MM.1S (cell line): ENCODE measurements at regions not wholly inside any gene's neighbourhood (a gene's known extent, or its start where the extent isn't known, plus 50 kb on each side); places are given as distances from the start of the nearest gene placed in this dataset.

Source experiments
- DNase-seq: peaks from one replicate; pipeline ENCODE4 v3.0.0-alpha.2; 2015
- H2AFZ ChIP-seq: fragments of 300-600 bp; sonication (generic); 2 replicates; pipeline ENCODE4 v1.6.0; 2016; ENCODE audit warnings: antibody characterized with exemption, low read length
- H3F3A ChIP-seq: fragments of 300-600 bp; sonication (generic); 2 replicates; pipeline ENCODE4 v1.6.1; 2016; ENCODE audit warnings: mild to moderate bottlenecking, antibody characterized with exemption, low read length, moderate library complexity, mixed read lengths; ENCODE audit not compliant: insufficient read depth
- H3K27ac ChIP-seq: fragments of 300-600 bp; sonication (generic); 2 replicates; pipeline ENCODE4 v1.5.1; 2016; ENCODE audit warnings: mild to moderate bottlenecking, low read length
- H3K27me3 ChIP-seq: fragments of 300-600 bp; sonication (generic); replicated peaks from 2 replicates; pipeline ENCODE4 v1.6.0; 2016; ENCODE audit warnings: low read length; ENCODE audit not compliant: insufficient read depth
- H3K36me3 ChIP-seq: fragments of 300-600 bp; sonication (generic); replicated peaks from 2 replicates; pipeline ENCODE4 v1.6.1; 2016; ENCODE audit warnings: mild to moderate bottlenecking, low read length, mixed read lengths; ENCODE audit not compliant: insufficient read depth
- H3K4me1 ChIP-seq: fragments of 300-600 bp; sonication (generic); 2 replicates; pipeline ENCODE4 v1.6.1; 2016; ENCODE audit warnings: low read length, mixed read lengths
- H3K4me2 ChIP-seq: fragments of 300-600 bp; sonication (generic); 2 replicates; pipeline ENCODE4 v1.6.0; 2016; ENCODE audit warnings: low read depth, low read length
- H3K4me3 ChIP-seq: fragments of 300-600 bp; sonication (generic); 2 replicates; pipeline ENCODE4 v1.5.1; 2016; ENCODE audit warnings: low read length, mixed read lengths
- H3K79me2 ChIP-seq: fragments of 300-600 bp; sonication (generic); 2 replicates; pipeline ENCODE4 v1.6.1; 2016; ENCODE audit warnings: mixed run types, low read length, mixed read lengths
- H3K9ac ChIP-seq: fragments of 300-600 bp; sonication (generic); 2 replicates; pipeline ENCODE4 v1.6.1; 2016; ENCODE audit warnings: low read length, mixed read lengths
- H3K9me2 ChIP-seq: fragments of 300-600 bp; sonication (generic); replicated peaks from 2 replicates; pipeline ENCODE4 v1.6.1; 2016; ENCODE audit warnings: mild to moderate bottlenecking, low read length, mixed read lengths; ENCODE audit not compliant: insufficient read depth
- H3K9me3 ChIP-seq: fragments of 300-600 bp; sonication (generic); replicated peaks from 2 replicates; pipeline ENCODE4 v1.6.1; 2016; ENCODE audit warnings: mild to moderate bottlenecking, low read length, mixed read lengths; ENCODE audit not compliant: insufficient read depth
- H4K20me1 ChIP-seq: fragments of 300-600 bp; sonication (generic); 2 replicates; pipeline ENCODE4 v1.6.1; 2016; ENCODE audit warnings: mild to moderate bottlenecking, low read length, moderate library complexity, mixed read lengths; ENCODE audit not compliant: insufficient read depth
- EZH2 ChIP-seq: fragments of 300-600 bp; sonication (generic); optimal IDR thresholded peaks from 2 replicates; pipeline ENCODE3; 2017; ENCODE audit warnings: low read depth, mild to moderate bottlenecking, antibody characterized with exemption, low read length, mixed read lengths
- EZH2phosphoT487 ChIP-seq: fragments of 300-600 bp; sonication (generic); IDR thresholded peaks from 2 replicates; pipeline ENCODE4 v1.6.1; 2018; ENCODE audit warnings: antibody characterized with exemption, low read length
- TF ChIP-seq, protein P1 (sequence below): fragments of 300-600 bp; sonication (generic); IDR thresholded peaks from 2 replicates; pipeline ENCODE4 v1.5.1; 2016; ENCODE audit warnings: antibody characterized with exemption, low read length, mixed read lengths

GRCh38 chr12:66829660-66830325 lies 150.9 kb upstream of the GRIP1 start:
- DNase-seq: peak; percentile 76
- TF ChIP-seq EZH2: no peak
- no peak for TF ChIP-seq EZH2phosphoT487
- TF ChIP-seq, protein P1, sequence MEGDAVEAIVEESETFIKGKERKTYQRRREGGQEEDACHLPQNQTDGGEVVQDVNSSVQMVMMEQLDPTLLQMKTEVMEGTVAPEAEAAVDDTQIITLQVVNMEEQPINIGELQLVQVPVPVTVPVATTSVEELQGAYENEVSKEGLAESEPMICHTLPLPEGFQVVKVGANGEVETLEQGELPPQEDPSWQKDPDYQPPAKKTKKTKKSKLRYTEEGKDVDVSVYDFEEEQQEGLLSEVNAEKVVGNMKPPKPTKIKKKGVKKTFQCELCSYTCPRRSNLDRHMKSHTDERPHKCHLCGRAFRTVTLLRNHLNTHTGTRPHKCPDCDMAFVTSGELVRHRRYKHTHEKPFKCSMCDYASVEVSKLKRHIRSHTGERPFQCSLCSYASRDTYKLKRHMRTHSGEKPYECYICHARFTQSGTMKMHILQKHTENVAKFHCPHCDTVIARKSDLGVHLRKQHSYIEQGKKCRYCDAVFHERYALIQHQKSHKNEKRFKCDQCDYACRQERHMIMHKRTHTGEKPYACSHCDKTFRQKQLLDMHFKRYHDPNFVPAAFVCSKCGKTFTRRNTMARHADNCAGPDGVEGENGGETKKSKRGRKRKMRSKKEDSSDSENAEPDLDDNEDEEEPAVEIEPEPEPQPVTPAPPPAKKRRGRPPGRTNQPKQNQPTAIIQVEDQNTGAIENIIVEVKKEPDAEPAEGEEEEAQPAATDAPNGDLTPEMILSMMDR: no peak
- Histone ChIP-seq H3K27me3 (no peaks in the 10 kb centered on the region), H2AFZ (no peak overlapping the region), H4K20me1 (no peaks in the 10 kb centered on the region), H3K4me1 (peaks cover 29% of the 10 kb centered on the region), H3K4me3 (no peak overlapping the region), H3K9me3 (no peaks in the 10 kb centered on the region), H3F3A (no peaks in the 10 kb centered on the region), H3K27ac (no peak overlapping the region), H3K9ac (no peak overlapping the region), H3K4me2 (peak overlapping the region; percentile 11; the same call in 1 of the 2 replicates), H3K36me3 (no peaks in the 10 kb centered on the region), H3K9me2 (no peaks in the 10 kb centered on the region), H3K79me2 (no peaks in the 10 kb centered on the region)

DNA sequence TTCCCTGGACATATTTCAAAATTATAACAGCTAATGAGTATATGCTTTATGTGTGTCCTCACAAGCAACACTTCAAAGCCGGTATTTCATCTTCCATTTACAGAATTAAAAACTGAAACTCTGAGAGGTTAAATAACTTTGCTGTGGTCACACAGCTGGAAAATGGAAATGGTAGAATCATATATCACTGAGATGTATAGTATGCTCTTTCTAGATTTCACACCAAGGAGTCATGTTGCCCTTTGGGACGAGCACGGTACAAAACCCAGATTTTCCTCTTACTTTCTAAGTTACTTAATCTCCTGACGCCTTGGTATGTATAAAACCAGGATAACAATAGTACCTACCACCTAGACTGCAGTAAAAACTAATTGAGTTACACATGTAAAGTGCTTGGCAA lies 152.6 kb upstream of the GRIP1 start:
- H3K79me2 ChIP-seq: no peaks in the 10 kb centered on the region
- H3K27me3 ChIP-seq: no peaks in the 10 kb centered on the region
- peak overlapping the region; percentile 22; the same call in 1 of the 2 replicates for H3K4me2 ChIP-seq
- H3K4me3 ChIP-seq: no peak overlapping the region
- no peaks in the 10 kb centered on the region for H3K9me3 ChIP-seq
- no peaks in the 10 kb centered on the region for H3F3A ChIP-seq
- no peaks in the 10 kb centered on the region for H4K20me1 ChIP-seq
- H2AFZ ChIP-seq: no peak overlapping the region
- H3K9me2 ChIP-seq: no peaks in the 10 kb centered on the region
- H3K4me1 ChIP-seq: peaks cover 29% of the 10 kb centered on the region
- DNase-seq: peak; percentile 44
- no peak overlapping the region for H3K27ac ChIP-seq
- TF ChIP-seq EZH2: no peak
- TF ChIP-seq EZH2phosphoT487: no peak
- no peak overlapping the region for H3K9ac ChIP-seq
- no peaks in the 10 kb centered on the region for H3K36me3 ChIP-seq

GRCh38 chr12:66832997-66833396 lies 154.1 kb upstream of the GRIP1 start:
- H3F3A ChIP-seq: no peaks in the 10 kb centered on the region
- peaks cover 29% of the 10 kb centered on the region for H3K4me1 ChIP-seq
- H3K4me2 ChIP-seq: no peak overlapping the region
- no peaks in the 10 kb centered on the region for H4K20me1 ChIP-seq
- DNase-seq: no peak
- no peak overlapping the region for H2AFZ ChIP-seq
- no peak overlapping the region for H3K27ac ChIP-seq
- H3K27me3 ChIP-seq: no peaks in the 10 kb centered on the region
- no peak for TF ChIP-seq EZH2
- H3K9me3 ChIP-seq: no peaks in the 10 kb centered on the region
- H3K4me3 ChIP-seq: no peak overlapping the region
- no peaks in the 10 kb centered on the region for H3K9me2 ChIP-seq
- H3K9ac ChIP-seq: no peak overlapping the region
- H3K36me3 ChIP-seq: no peaks in the 10 kb centered on the region
- H3K79me2 ChIP-seq: no peaks in the 10 kb centered on the region

DNA sequence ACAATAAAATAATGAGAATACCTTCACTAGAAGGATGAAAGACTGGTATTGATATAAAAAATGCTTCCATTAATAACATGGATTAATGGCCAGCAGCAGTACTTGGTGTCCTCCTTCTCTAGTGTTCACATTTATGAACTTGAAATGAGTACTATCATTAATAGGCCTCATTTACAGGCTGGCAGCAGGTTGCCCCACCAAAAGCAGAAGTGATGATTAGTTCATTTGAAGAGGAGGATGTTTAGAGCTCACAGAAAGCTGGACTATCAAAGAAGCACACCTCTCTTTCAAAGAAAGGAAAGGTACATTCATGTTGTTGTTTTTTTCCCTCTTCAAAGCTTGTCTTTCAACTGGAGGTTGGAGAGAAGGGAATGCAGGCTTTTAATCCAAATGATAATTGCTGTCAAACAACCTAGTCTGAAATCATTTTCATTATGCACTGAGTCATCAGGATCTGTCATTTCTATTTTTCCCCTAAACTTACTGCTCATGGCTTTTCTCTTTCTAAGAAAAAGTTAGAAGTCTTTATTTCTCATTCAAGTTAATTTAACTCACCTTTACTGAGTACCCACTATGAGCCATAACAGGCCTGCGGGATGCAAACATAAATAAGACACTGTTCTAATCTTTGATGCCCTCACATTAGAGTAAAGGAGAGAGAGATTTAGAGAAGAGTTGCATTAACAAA lies 157.9 kb upstream of the GRIP1 start:
- Histone ChIP-seq H3K27me3 (no peaks in the 10 kb centered on the region), H3K36me3 (no peaks in the 10 kb centered on the region), H3K9me2 (no peaks in the 10 kb centered on the region), H3F3A (no peaks in the 10 kb centered on the region), H3K4me1 (peaks cover 3% of the 10 kb centered on the region), H3K27ac (no peak overlapping the region), H3K79me2 (no peaks in the 10 kb centered on the region), H4K20me1 (no peaks in the 10 kb centered on the region), H3K4me3 (no peak overlapping the region), H2AFZ (no peak overlapping the region), H3K4me2 (no peak overlapping the region), H3K9ac (no peak overlapping the region), H3K9me3 (no peaks in the 10 kb centered on the region)
- TF ChIP-seq, protein P1: no peak
- TF ChIP-seq EZH2 (no peak), EZH2phosphoT487 (no peak)
- DNase-seq: no peak
